ENCODE measurements at regions not wholly inside any gene's neighbourhood (a gene's known extent, or its start where the extent isn't known, plus 50 kb on each side); places are given as distances from the start of the nearest gene placed in this dataset.

DNA sequence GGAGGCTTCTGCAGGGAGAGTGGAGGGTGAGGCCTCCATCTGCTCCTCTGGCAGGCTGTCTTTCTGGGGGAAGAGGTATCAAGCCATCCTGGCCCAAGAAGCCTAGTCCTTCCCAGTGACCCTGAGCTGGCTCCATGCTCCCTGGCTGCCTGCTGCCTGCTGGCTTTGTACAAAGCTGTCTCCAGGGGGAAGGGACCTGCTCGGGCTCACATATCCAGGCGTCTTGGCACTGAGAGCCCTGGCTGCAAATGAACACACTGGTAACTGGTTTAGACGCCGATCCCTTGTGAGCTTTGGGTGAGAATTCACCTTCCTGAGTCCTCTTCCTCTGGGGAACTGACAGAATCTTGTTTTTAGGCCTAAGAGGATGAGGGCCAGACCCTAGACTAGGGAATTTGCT is 210.3 kb upstream of the ZBED5 start:
- Histone ChIP-seq H3K9me3 (ENCODE audit: control insufficient read depth in 2 of 2, insufficient read depth in 1 of 2, low read depth in 1 of 2, low read length in 1 of 2) (no peaks in the 10 kb centered on the region), H3K27me3 (ENCODE audit: control insufficient read depth in 3 of 3, insufficient read depth in 3 of 3, low read length in 3 of 3) (peaks cover 0 to 2% (median 0%) of the 10 kb centered on the region in 3 donors), H3K36me3 (ENCODE audit: control insufficient read depth in 3 of 3, insufficient read depth in 2 of 3, low read depth in 1 of 3, low read length in 3 of 3) (no peaks in the 10 kb centered on the region), H3K4me3 (ENCODE audit: low read depth in 1 of 3, low read length in 3 of 3) (no peak overlapping the region), H3K4me1 (ENCODE audit: control insufficient read depth in 3 of 3, insufficient read depth in 2 of 3, low read depth in 1 of 3, low read length in 2 of 3) (no peaks in the 10 kb centered on the region), H3K27ac (ENCODE audit: low read depth in 1 of 3, low read length in 2 of 3) (no peak overlapping the region)
- FAIRE-seq (no peak), DNase-seq (no peak)
- 79 to 92% (median 89%) methylated on average over 4 of the region's 4 CpGs for WGBS, 3 donors

DNA sequence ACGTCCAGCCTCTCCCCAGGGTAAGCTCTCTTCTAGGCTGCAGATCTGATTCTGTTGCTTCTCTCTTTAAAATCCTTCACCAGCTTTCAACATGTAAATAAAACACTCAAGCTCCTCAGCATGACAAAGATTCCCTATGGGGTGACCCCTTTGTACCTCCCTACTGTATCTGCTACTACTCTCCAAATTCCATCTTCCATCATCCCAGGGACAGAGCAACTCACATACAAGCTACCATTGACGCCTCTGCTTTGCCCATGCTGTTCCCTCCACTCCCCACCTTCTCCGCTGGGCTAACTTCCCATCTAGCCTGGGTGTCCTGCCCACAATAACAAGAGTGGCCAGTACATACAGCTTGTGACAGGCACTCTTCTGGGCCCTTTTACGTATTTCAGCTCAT is 207.5 kb upstream of the ZBED5 start:
- Histone ChIP-seq H3K27ac (ENCODE audit: low read depth in 1 of 3, low read length in 2 of 3) (no peak overlapping the region), H3K9me3 (ENCODE audit: control insufficient read depth in 2 of 2, insufficient read depth in 1 of 2, low read depth in 1 of 2, low read length in 1 of 2) (no peaks in the 10 kb centered on the region), H3K27me3 (ENCODE audit: control insufficient read depth in 3 of 3, insufficient read depth in 3 of 3, low read length in 3 of 3) (peaks cover 0 to 2% (median 0%) of the 10 kb centered on the region in 3 donors), H3K4me1 (ENCODE audit: control insufficient read depth in 3 of 3, insufficient read depth in 2 of 3, low read depth in 1 of 3, low read length in 2 of 3) (no peaks in the 10 kb centered on the region), H3K36me3 (ENCODE audit: control insufficient read depth in 3 of 3, insufficient read depth in 2 of 3, low read depth in 1 of 3, low read length in 3 of 3) (no peaks in the 10 kb centered on the region), H3K4me3 (ENCODE audit: low read depth in 1 of 3, low read length in 3 of 3) (no peak overlapping the region)
- DNase-seq, result no peak
- WGBS, 3 donors, result 73 to 79% (median 74%) methylated on average over 4 of the region's 4 CpGs
- FAIRE-seq, result no peak

DNA sequence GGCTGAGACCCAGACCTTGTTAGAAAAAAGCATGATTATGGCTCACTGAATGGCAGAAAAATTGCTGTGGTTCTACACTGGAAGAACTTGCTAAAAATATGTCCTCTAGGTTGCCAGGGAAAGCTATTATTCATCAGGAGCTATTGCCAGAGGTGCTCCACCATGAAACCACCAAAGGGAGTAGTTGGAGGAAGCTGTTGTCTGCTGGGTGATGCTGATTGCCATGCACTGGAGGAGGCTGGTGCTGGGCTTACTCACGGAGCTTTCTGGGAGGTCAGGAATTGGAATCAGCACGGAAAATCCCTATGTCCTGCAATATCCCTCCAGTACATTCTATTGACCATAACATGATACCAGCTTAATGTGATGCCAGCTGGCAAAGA is 199.6 kb upstream of the ZBED5 start:
- FAIRE-seq, result no peak
- no peak overlapping the region for H3K4me3 ChIP-seq (ENCODE audit: low read depth in 1 of 3, low read length in 3 of 3)
- WGBS, 3 donors, result 76 to 90% (median 84%) methylated on average over 2 of the region's 2 CpGs
- H3K9me3 ChIP-seq (ENCODE audit: control insufficient read depth in 2 of 2, insufficient read depth in 1 of 2, low read depth in 1 of 2, low read length in 1 of 2), result peaks cover 0 to 23% of the 10 kb centered on the region in 2 donors
- no peaks in the 10 kb centered on the region for H3K27me3 ChIP-seq (ENCODE audit: control insufficient read depth in 3 of 3, insufficient read depth in 3 of 3, low read length in 3 of 3)
- no peak overlapping the region for H3K27ac ChIP-seq (ENCODE audit: low read depth in 1 of 3, low read length in 2 of 3)
- no peaks in the 10 kb centered on the region for H3K36me3 ChIP-seq (ENCODE audit: control insufficient read depth in 3 of 3, insufficient read depth in 2 of 3, low read depth in 1 of 3, low read length in 3 of 3)
- no peak for DNase-seq
- no peaks in the 10 kb centered on the region for H3K4me1 ChIP-seq (ENCODE audit: control insufficient read depth in 3 of 3, insufficient read depth in 2 of 3, low read depth in 1 of 3, low read length in 2 of 3)

DNA sequence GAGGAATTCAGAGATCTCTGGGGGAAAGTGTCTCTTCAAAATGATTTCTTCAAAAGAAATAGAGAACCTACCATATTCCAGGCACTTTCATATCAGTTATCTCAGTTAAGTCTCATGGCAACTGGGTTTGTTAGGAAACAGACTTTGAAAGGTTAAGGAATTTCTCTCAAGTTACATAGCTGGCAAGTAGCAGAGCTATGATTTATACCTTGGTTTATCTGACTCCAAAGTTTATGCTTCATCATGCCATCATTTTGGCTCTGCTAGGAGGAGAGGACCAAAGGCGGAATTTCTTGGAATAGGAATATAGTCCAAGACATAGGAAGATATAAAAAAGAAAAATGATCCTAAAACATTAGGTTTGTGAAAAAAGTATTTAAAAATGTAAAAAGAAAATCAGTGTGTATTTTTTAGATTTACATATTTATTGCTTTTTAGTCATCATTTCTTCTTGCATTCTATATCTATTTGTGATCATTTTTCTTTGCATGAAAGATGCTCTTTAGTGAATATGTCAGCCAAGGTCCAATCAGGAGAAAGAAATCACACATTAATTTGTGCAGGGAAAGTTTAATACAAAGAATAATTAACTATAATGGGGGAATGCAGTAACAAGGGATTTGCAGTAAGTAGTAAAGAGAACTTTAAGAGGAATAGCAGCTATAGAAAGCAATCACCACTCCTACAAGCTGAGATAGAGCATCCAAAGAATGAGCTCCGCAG is 199.1 kb upstream of the ZBED5 start:
- no peak overlapping the region for H3K4me3 ChIP-seq (ENCODE audit: low read depth in 1 of 3, low read length in 3 of 3)
- no peak for DNase-seq
- 86 to 94% (median 89%) methylated on average over 2 of the region's 2 CpGs for WGBS, 3 donors
- no peaks in the 10 kb centered on the region for H3K4me1 ChIP-seq (ENCODE audit: control insufficient read depth in 3 of 3, insufficient read depth in 2 of 3, low read depth in 1 of 3, low read length in 2 of 3)
- no peaks in the 10 kb centered on the region for H3K27me3 ChIP-seq (ENCODE audit: control insufficient read depth in 3 of 3, insufficient read depth in 3 of 3, low read length in 3 of 3)
- H3K9me3 ChIP-seq (ENCODE audit: control insufficient read depth in 2 of 2, insufficient read depth in 1 of 2, low read depth in 1 of 2, low read length in 1 of 2), result peaks cover 0 to 23% of the 10 kb centered on the region in 2 donors
- H3K36me3 ChIP-seq (ENCODE audit: control insufficient read depth in 3 of 3, insufficient read depth in 2 of 3, low read depth in 1 of 3, low read length in 3 of 3), result no peaks in the 10 kb centered on the region
- FAIRE-seq, result no peak
- H3K27ac ChIP-seq (ENCODE audit: low read depth in 1 of 3, low read length in 2 of 3), result no peak overlapping the region

DNA sequence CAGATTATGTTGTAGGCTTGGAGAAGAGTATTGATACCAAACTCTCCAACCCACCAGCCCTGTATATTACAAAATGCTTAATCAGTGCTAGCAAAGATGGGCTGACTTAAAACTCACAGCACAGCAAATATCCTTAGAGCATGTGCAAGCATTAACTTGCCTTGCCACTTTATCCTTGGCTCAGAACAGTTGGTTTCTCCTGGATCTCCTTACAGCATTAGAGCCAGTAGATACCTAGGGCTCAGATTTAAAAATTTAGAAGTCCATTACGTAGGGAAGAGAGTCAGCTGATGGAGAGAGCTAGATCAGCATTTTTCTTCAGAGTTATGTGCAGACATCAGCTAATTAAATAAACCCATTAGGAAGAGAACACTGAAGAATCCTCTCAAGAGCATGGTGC is 198.5 kb upstream of the ZBED5 start:
- H3K9me3 ChIP-seq (ENCODE audit: control insufficient read depth in 2 of 2, insufficient read depth in 1 of 2, low read depth in 1 of 2, low read length in 1 of 2), result peaks cover 0 to 23% of the 10 kb centered on the region in 2 donors
- no peak overlapping the region for H3K27ac ChIP-seq (ENCODE audit: low read depth in 1 of 3, low read length in 2 of 3)
- H3K4me1 ChIP-seq (ENCODE audit: control insufficient read depth in 3 of 3, insufficient read depth in 2 of 3, low read depth in 1 of 3, low read length in 2 of 3), result no peaks in the 10 kb centered on the region
- no peak for DNase-seq
- WGBS, 3 donors, result 48 to 67% (median 59%) methylated on average over 1 of the region's 1 CpG
- no peak overlapping the region for H3K4me3 ChIP-seq (ENCODE audit: low read depth in 1 of 3, low read length in 3 of 3)
- no peaks in the 10 kb centered on the region for H3K27me3 ChIP-seq (ENCODE audit: control insufficient read depth in 3 of 3, insufficient read depth in 3 of 3, low read length in 3 of 3)
- FAIRE-seq, result no peak
- H3K36me3 ChIP-seq (ENCODE audit: control insufficient read depth in 3 of 3, insufficient read depth in 2 of 3, low read depth in 1 of 3, low read length in 3 of 3), result no peaks in the 10 kb centered on the region

DNA sequence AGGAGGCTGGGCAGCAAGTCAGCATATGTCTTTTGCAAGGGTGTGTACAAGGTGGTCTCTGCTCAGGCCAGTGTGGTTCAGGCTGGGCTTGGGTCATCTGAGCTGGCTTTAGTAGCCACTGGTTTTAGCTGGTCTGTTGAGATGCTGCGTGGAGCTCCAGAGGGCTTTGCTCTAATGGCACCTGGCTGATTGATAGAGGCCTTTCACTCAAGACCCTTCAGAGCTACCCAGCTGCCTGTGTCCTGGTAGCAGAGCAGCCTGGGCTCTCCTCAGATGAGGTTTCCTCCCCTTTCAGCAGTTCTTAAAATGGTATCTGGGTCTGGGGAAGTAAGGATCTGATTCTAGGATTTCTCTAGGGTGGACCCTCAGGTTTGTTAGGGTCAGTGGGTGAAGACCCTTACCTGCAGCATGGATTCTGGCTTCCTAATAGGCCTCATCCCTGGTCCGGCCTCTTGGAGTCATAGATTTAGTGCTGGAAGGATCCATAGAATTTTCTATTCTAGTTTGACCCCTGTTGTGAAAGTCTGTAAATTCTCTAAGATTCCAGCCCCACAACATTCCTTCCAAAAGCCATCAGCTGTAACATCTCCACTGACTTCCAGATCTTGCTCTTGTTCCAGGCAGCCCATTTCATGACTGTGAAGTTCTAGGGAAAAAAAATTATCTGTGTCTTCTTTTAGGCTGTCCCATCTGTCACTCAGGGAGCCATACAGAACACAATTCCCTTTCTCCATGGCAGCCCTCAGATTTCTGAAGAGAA is 190.2 kb upstream of the ZBED5 start:
- 55 to 61% (median 58%) methylated on average over 2 of the region's 2 CpGs for whole genome bisulfite sequencing, 3 donors
- DNase-seq, result no peak
- Histone ChIP-seq H3K27ac (ENCODE audit: low read depth in 1 of 3, low read length in 2 of 3) (no peak overlapping the region), H3K27me3 (ENCODE audit: control insufficient read depth in 3 of 3, insufficient read depth in 3 of 3, low read length in 3 of 3) (no peaks in the 10 kb centered on the region), H3K36me3 (ENCODE audit: control insufficient read depth in 3 of 3, insufficient read depth in 2 of 3, low read depth in 1 of 3, low read length in 3 of 3) (no peaks in the 10 kb centered on the region), H3K4me3 (ENCODE audit: low read depth in 1 of 3, low read length in 3 of 3) (no peak overlapping the region), H3K4me1 (ENCODE audit: control insufficient read depth in 3 of 3, insufficient read depth in 2 of 3, low read depth in 1 of 3, low read length in 2 of 3) (no peaks in the 10 kb centered on the region), H3K9me3 (ENCODE audit: control insufficient read depth in 2 of 2, insufficient read depth in 1 of 2, low read depth in 1 of 2, low read length in 1 of 2) (no peaks in the 10 kb centered on the region)
- FAIRE-seq, result no peak

DNA sequence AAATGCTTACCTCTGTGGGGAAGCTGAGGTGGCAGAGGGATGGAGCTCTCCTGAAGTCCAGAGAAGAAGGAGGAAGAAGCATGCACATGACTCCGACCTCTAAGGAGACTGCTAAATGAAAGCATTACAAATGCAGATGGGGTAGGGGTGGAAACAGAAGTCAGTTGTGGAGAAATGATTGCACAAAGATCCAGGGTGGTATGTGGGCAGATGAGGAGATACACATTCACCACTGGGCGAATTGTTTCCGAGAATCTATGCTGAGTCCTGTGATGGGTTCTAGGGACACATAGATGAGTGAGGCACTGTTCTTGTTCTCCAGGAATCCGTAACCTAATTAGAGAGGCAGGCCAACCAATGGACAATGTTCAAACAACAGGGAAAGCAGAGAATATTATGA is 188.9 kb upstream of the ZBED5 start:
- Histone ChIP-seq H3K27me3 (ENCODE audit: control insufficient read depth in 3 of 3, insufficient read depth in 3 of 3, low read length in 3 of 3) (no peaks in the 10 kb centered on the region), H3K4me3 (ENCODE audit: low read depth in 1 of 3, low read length in 3 of 3) (no peak overlapping the region), H3K9me3 (ENCODE audit: control insufficient read depth in 2 of 2, insufficient read depth in 1 of 2, low read depth in 1 of 2, low read length in 1 of 2) (no peaks in the 10 kb centered on the region), H3K36me3 (ENCODE audit: control insufficient read depth in 3 of 3, insufficient read depth in 2 of 3, low read depth in 1 of 3, low read length in 3 of 3) (no peaks in the 10 kb centered on the region), H3K27ac (ENCODE audit: low read depth in 1 of 3, low read length in 2 of 3) (no peak overlapping the region), H3K4me1 (ENCODE audit: control insufficient read depth in 3 of 3, insufficient read depth in 2 of 3, low read depth in 1 of 3, low read length in 2 of 3) (no peaks in the 10 kb centered on the region)
- DNase-seq (no peak), FAIRE-seq (no peak)
- WGBS, 3 donors, result 75 to 84% (median 81%) methylated on average over 4 of the region's 4 CpGs

DNA sequence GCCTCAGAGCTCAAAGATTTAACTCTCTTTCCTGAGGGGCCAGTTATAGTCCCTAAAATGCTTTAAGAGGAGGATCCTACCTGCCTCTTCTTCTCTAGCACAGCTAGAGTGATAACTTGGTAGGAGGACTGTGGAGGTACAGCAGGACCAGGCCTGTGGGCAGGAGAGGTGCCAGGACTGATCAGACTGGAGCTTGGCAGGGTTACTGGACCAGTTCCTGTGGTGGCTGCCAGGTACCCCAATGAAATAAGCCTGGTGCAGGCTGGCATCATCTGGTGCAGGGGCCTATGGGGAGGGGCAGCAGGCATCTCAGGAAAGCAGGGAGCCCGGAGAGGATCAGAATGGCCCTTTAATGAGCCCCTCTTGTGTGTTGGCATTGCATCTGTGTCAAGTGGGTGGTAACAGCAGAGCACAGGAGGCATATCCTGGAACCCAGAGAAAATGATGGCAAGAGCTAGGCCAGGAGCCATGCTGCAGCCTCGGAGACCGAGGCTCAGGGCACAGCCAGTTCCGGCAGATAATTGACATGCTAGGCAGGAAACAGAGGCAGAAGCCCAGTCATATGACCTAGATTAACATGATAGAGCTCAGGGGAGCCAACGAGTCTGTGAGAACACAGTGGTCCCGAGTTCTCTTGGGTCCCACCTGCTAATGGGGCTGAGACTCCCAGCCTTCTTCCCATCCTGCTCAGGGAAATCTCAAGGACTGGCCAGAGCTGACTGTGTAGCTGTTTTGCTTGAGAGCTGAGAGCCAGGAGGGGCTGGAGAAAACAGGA is 187.5 kb upstream of the ZBED5 start:
- no peaks in the 10 kb centered on the region for H3K27me3 ChIP-seq (ENCODE audit: control insufficient read depth in 3 of 3, insufficient read depth in 3 of 3, low read length in 3 of 3)
- H3K4me3 ChIP-seq (ENCODE audit: low read depth in 1 of 3, low read length in 3 of 3), result no peak overlapping the region
- no peak for FAIRE-seq
- no peak for DNase-seq
- H3K27ac ChIP-seq (ENCODE audit: low read depth in 1 of 3, low read length in 2 of 3), result no peak overlapping the region
- WGBS, 3 donors, result 82 to 87% (median 83%) methylated on average over 6 of the region's 6 CpGs
- H3K4me1 ChIP-seq (ENCODE audit: control insufficient read depth in 3 of 3, insufficient read depth in 2 of 3, low read depth in 1 of 3, low read length in 2 of 3), result no peaks in the 10 kb centered on the region
- no peaks in the 10 kb centered on the region for H3K9me3 ChIP-seq (ENCODE audit: control insufficient read depth in 2 of 2, insufficient read depth in 1 of 2, low read depth in 1 of 2, low read length in 1 of 2)
- no peaks in the 10 kb centered on the region for H3K36me3 ChIP-seq (ENCODE audit: control insufficient read depth in 3 of 3, insufficient read depth in 2 of 3, low read depth in 1 of 3, low read length in 3 of 3)
